ENCODE measurements at regions not wholly inside any gene's neighbourhood (a gene's known extent, or its start where the extent isn't known, plus 50 kb on each side); places are given as distances from the start of the nearest gene placed in this dataset.

- no peak for DNase-seq
- peaks cover 1% of the 10 kb centered on the region; the same call in 1 of the 2 replicates for H3K4me1 Mint-ChIP-seq (ENCODE audit: low read depth)
- no peak overlapping the region for H3K4me3 Mint-ChIP-seq
- H3K27me3 Mint-ChIP-seq (ENCODE audit: insufficient read depth): no peaks in the 10 kb centered on the region; the same call in none of the 2 replicates
- no peak overlapping the region for H3K27ac Mint-ChIP-seq
- H3K36me3 Mint-ChIP-seq (ENCODE audit: low read depth): peaks cover 20% of the 10 kb centered on the region
- no peak for TF ChIP-seq CTCF (IDR thresholded peaks at IDR 0.05)
- H3K9me3 Mint-ChIP-seq: peaks cover 9% of the 10 kb centered on the region
Measured at GRCh38 chr6:169062272-169062671, 191.4 kb downstream of the THBS2 start.

- H3K36me3 Mint-ChIP-seq (ENCODE audit: low read depth): peaks cover 11% of the 10 kb centered on the region
- no peaks in the 10 kb centered on the region; the same call in 1 of the 2 replicates for H3K27me3 Mint-ChIP-seq (ENCODE audit: insufficient read depth)
- no peak overlapping the region for H3K4me3 Mint-ChIP-seq
- no peak for TF ChIP-seq CTCF (IDR thresholded peaks at IDR 0.05)
- no peak for DNase-seq
- H3K9me3 Mint-ChIP-seq: peaks cover 15% of the 10 kb centered on the region
- no peak overlapping the region for H3K27ac Mint-ChIP-seq
- peaks cover 10% of the 10 kb centered on the region; the same call in 1 of the 2 replicates for H3K4me1 Mint-ChIP-seq (ENCODE audit: low read depth)
Measured at GRCh38 chr6:169058634-169059033, 195.0 kb downstream of the THBS2 start.

DNA sequence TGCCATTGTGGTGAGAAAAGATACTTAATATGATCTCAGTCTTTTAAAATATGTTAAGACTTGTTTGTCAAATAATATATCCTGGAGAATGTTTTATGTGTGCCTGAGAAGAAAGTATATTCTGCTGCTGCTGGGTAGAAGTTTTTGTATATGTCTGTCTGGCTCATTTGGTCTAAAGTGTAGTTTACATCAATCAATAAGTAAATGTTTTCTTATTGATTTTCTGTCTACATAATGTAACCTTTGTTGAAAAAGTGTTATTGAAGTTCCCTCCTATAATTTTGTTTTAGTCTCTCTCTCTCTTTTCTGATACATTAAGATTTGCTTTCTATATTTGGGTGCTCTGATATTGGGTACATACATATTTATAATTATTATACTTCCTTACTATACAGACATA, 201.2 kb downstream of the THBS2 start:
- Mint-ChIP-seq H3K4me3 (no peak overlapping the region), H3K9me3 (peaks cover 6% of the 10 kb centered on the region; the same call in 1 of the 2 replicates), H3K4me1 (ENCODE audit: low read depth) (peaks cover 11% of the 10 kb centered on the region), H3K36me3 (ENCODE audit: low read depth) (peaks cover 7% of the 10 kb centered on the region; the same call in 1 of the 2 replicates), H3K27ac (no peak overlapping the region), H3K27me3 (ENCODE audit: insufficient read depth) (no peaks in the 10 kb centered on the region; the same call in 1 of the 2 replicates)
- DNase-seq: no peak
- no peak for TF ChIP-seq CTCF (IDR thresholded peaks at IDR 0.05)

DNA sequence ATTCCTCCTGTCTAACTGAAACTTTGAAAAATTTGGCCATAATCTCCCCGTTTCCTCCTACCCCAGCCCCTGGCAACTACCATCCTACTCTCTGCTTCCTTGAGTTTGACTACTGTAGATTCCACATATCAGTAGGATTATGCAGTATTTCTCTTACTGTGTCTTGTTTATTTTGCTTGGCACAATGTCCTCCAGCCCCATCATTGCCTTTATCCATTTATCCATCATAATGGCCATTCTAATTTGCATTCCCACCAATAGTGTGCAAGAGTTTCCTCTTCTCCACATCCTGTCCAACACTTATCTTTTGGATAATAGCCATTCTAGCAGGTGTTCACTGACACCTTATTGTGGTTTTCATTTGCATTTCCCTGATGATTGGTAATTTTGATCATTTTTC, 202.3 kb downstream of the THBS2 start:
- Mint-ChIP-seq H3K4me1 (ENCODE audit: low read depth) (peaks cover 12% of the 10 kb centered on the region), H3K27me3 (ENCODE audit: insufficient read depth) (no peaks in the 10 kb centered on the region; the same call in 1 of the 2 replicates), H3K9me3 (peaks cover 3% of the 10 kb centered on the region; the same call in 1 of the 2 replicates), H3K4me3 (no peak overlapping the region), H3K27ac (no peak overlapping the region), H3K36me3 (ENCODE audit: low read depth) (peaks cover 5% of the 10 kb centered on the region; the same call in 1 of the 2 replicates)
- DNase-seq: no peak
- TF ChIP-seq CTCF (IDR thresholded peaks at IDR 0.05): no peak

DNA sequence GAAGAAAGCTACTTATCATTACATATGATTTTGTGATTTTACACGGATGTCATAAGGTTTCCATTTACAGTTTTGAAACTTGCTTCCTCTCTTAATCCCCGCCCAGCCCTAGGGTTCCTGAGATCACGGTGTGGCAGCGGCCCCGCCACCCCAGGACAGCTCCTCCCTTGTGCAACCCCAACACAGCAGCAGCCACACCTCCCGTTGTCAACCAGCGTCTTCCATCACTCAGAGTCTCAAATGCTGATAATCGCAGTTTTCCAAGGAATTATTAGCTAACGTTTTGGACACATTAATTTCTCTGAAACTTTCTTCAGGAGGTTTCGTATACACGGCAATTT, 204.8 kb downstream of the THBS2 start:
- DNase-seq: no peak
- no peaks in the 10 kb centered on the region for H3K36me3 Mint-ChIP-seq (ENCODE audit: low read depth)
- no peak overlapping the region for H3K27ac Mint-ChIP-seq
- no peaks in the 10 kb centered on the region for H3K9me3 Mint-ChIP-seq
- peaks cover 34% of the 10 kb centered on the region for H3K4me1 Mint-ChIP-seq (ENCODE audit: low read depth)
- no peak overlapping the region for H3K4me3 Mint-ChIP-seq
- peaks cover 1% of the 10 kb centered on the region; the same call in 1 of the 2 replicates for H3K27me3 Mint-ChIP-seq (ENCODE audit: insufficient read depth)
- TF ChIP-seq CTCF (IDR thresholded peaks at IDR 0.05): no peak

Data from HFFc6 (cell line).